ENCODE measurements at regions not wholly inside any gene's neighbourhood (a gene's known extent, or its start where the extent isn't known, plus 50 kb on each side); places are given as distances from the start of the nearest gene placed in this dataset.

- FAIRE-seq (no peak), DNase-seq (ENCODE audit: low read depth in 1 of 2, low spot score in 2 of 2) (no peak)
- no peak overlapping the region for H2BK20ac ChIP-seq (ENCODE audit: low read length)
- H4K5ac ChIP-seq (ENCODE audit: insufficient read length, low read depth, low read length) = no peak overlapping the region
- no peak overlapping the region for H3K4me2 ChIP-seq (ENCODE audit: insufficient read depth in 1 of 2, low read depth in 2 of 2, low read length in 2 of 2)
- ChIA-PET POLR2A (ENCODE audit: partially characterized antibody) (no interaction called here), CTCF (ENCODE audit: partially characterized antibody) (no interaction called here)
- no peak overlapping the region for H3K23ac ChIP-seq (ENCODE audit: insufficient read length)
- no peak overlapping the region for H3K18ac ChIP-seq (ENCODE audit: extremely low read depth, low read length)
- no peak overlapping the region for H3K4ac ChIP-seq (replicated peaks; ENCODE audit: insufficient read length, low read depth, low read length)
- H2BK15ac ChIP-seq (ENCODE audit: low read length) = no peak overlapping the region
- H3K27ac ChIP-seq (ENCODE audit: low read depth, low read length) = no peak overlapping the region
- H3K23me2 ChIP-seq (ENCODE audit: low read depth, low read length) = no peaks in the 10 kb centered on the region
- H3K4me3 ChIP-seq (ENCODE audit: extremely low read depth in 1 of 4, insufficient read depth in 2 of 4, low read depth in 3 of 4, low read length in 4 of 4) = no peak overlapping the region
- H4K20me1 ChIP-seq (replicated peaks in 1 of 2; ENCODE audit: control insufficient read depth in 1 of 2, insufficient read depth in 2 of 2, low read length in 2 of 2) = no peaks in the 10 kb centered on the region
- H3K9me3 ChIP-seq (ENCODE audit: insufficient read depth in 2 of 2, low read depth in 1 of 2, low read length in 1 of 2) = no peaks in the 10 kb centered on the region
- no peak overlapping the region for H2BK12ac ChIP-seq (ENCODE audit: low read depth, low read length)
- TF ChIP-seq SP2 (IDR thresholded peaks at IDR 0.05; ENCODE audit: low read length) (no peak), EP300 (IDR thresholded peaks at IDR 0.05; ENCODE audit: borderline replicate concordance in 1 of 2, low read depth in 2 of 2, low read length in 2 of 2) (no peak), SP1 (IDR thresholded peaks at IDR 0.05; ENCODE audit: low read depth, low read length) (no peak), RFX5 (IDR thresholded peaks at IDR 0.05; ENCODE audit: borderline replicate concordance, low read depth, low read length) (no peak), SIRT6 (IDR thresholded peaks at IDR 0.05; ENCODE audit: low read length) (no peak), KDM1A (IDR thresholded peaks at IDR 0.05; ENCODE audit: borderline replicate concordance, low read length) (no peak), CBX5 (IDR thresholded peaks at IDR 0.05; ENCODE audit: low read depth, low read length) (no peak), POU5F1 (IDR thresholded peaks at IDR 0.05; ENCODE audit: low read depth, low read length) (no peak), ZNF274 (IDR thresholded peaks at IDR 0.05; ENCODE audit: borderline replicate concordance, extremely low read depth, low read length) (no peak), BCL11A (IDR thresholded peaks at IDR 0.05; ENCODE audit: low read depth in 2 of 2, low read length in 2 of 2) (no peak)
- no peak overlapping the region for H2BK5ac ChIP-seq (ENCODE audit: low read depth, low read length)
- 100% methylated on average over 1 of the region's 1 CpG; no CpG with 5 or more reads in 1 of the 2 experiments for WGBS, 2 experiments (ENCODE audit: extremely low coverage in 1 of 2, insufficient coverage in 1 of 2, insufficient read length in 1 of 2, insufficient replicate concordance in 2 of 2, low coverage in 1 of 2, low lambda C conversion rate in 2 of 2, missing lambda C conversion rate in 1 of 2)
- H3K9ac ChIP-seq (replicated peaks in 1 of 4; ENCODE audit: extremely low read depth in 1 of 4, low read depth in 3 of 4, low read length in 3 of 4) = no peak overlapping the region
- no peak overlapping the region for H3K56ac ChIP-seq (replicated peaks; ENCODE audit: insufficient read length, low read depth, low read length)
- H2BK120ac ChIP-seq (replicated peaks; ENCODE audit: low read depth, low read length) = no peak overlapping the region
- no peaks in the 10 kb centered on the region for H3K4me1 ChIP-seq (replicated peaks in 1 of 4; ENCODE audit: control insufficient read depth in 3 of 4, insufficient read depth in 4 of 4, low read length in 3 of 4)
- H3K14ac ChIP-seq (ENCODE audit: insufficient read length) = no peak overlapping the region
- no peak overlapping the region for H4K91ac ChIP-seq (replicated peaks; ENCODE audit: insufficient read length, low read length)
- H3K79me2 ChIP-seq (ENCODE audit: control insufficient read depth in 1 of 2, insufficient read depth in 2 of 2, low read length in 2 of 2) = no peaks in the 10 kb centered on the region
- no peaks in the 10 kb centered on the region for H3K79me1 ChIP-seq (ENCODE audit: low read depth, low read length)
- no peak overlapping the region for H2AFZ ChIP-seq (ENCODE audit: low read length)
- no peak overlapping the region for H2AK5ac ChIP-seq (ENCODE audit: low read depth, low read length)
- no peak overlapping the region for H4K8ac ChIP-seq (ENCODE audit: extremely low read depth, insufficient read depth, low read length)
- H3K27me3 ChIP-seq (replicated peaks in 1 of 4; ENCODE audit: control insufficient read depth in 3 of 4, extremely low read depth in 1 of 4, insufficient read depth in 3 of 4, low read length in 3 of 4) = no peaks in the 10 kb centered on the region
- H3K36me3 ChIP-seq (ENCODE audit: control insufficient read depth in 2 of 4, insufficient read depth in 4 of 4, low read length in 3 of 4) = no peaks in the 10 kb centered on the region
Observed at GRCh38 chr2:14494759-14495158, 137.8 kb upstream of the LRATD1 start.

All from H1 (cell line).